ENCODE measurements at regions not wholly inside any gene's neighbourhood (a gene's known extent, or its start where the extent isn't known, plus 50 kb on each side); places are given as distances from the start of the nearest gene placed in this dataset.

GRCh38 chr5:51271261-51271660 lies 112.0 kb upstream of the ISL1 start:
- BruUV-seq (replicated peaks): no TSS peak
- no peaks in the 10 kb centered on the region for H3K9me1 ChIP-seq (replicated peaks; ENCODE audit: control insufficient read depth, extremely low read depth, insufficient read depth, low read length)
- dilution Hi-C loops (cut with MboI; ENCODE audit: extremely low pct_ligation_motif_present, low sequenced_read_pairs): no loop called here
- H3K9me3 ChIP-seq (replicated peaks; ENCODE audit: control insufficient read depth, insufficient read depth, low read length): no peaks in the 10 kb centered on the region
- H3K27me3 ChIP-seq (ENCODE audit: control insufficient read depth in 2 of 2, insufficient read depth in 2 of 2, low read length in 2 of 2): no peaks in the 10 kb centered on the region
- no peak overlapping the region for H3K9ac ChIP-seq (replicated peaks; ENCODE audit: extremely low read depth, insufficient read depth, low read length)
- H2AFZ ChIP-seq (ENCODE audit: low read depth, low read length): no peak overlapping the region
- POLR2A ChIA-PET: no interaction called here
- intact Hi-C loops (cut with micrococcal nuclease): no loop called here
- no peak for TF ChIP-seq MYC (IDR thresholded peaks at IDR 0.05; ENCODE audit: low read depth, low read length)
- TF ChIP-seq FOS (IDR thresholded peaks at IDR 0.05; ENCODE audit: borderline replicate concordance, insufficient read depth, low read length): no peak
- TF ChIP-seq EZH2 (IDR thresholded peaks at IDR 0.05; ENCODE audit: borderline replicate concordance, low read depth, low read length, severe bottlenecking): no peak
- TF ChIP-seq GATA2 (IDR thresholded peaks at IDR 0.05; ENCODE audit: insufficient read depth, insufficient read length, low read depth, low read length): no peak
- no peak for TF ChIP-seq CTCF (IDR thresholded peaks at IDR 0.05; ENCODE audit: extremely low read depth in 1 of 2, insufficient read depth in 1 of 2, low read depth in 1 of 2, low read length in 2 of 2)
- no peak for TF ChIP-seq MAX (IDR thresholded peaks at IDR 0.05; ENCODE audit: insufficient read depth, insufficient read length)
- TF ChIP-seq POLR2A (IDR thresholded peaks at IDR 0.05; ENCODE audit: low read depth, low read length): no peak
- TF ChIP-seq POLR2AphosphoS5 (IDR thresholded peaks at IDR 0.05; ENCODE audit: insufficient read depth, low read depth, low read length): no peak
- TF ChIP-seq JUN (IDR thresholded peaks at IDR 0.05; ENCODE audit: borderline replicate concordance, insufficient read depth, insufficient read length, low read depth): no peak
- H3K27ac ChIP-seq (ENCODE audit: insufficient read depth, low read depth, low read length): no peak overlapping the region
- H3K4me2 ChIP-seq (ENCODE audit: insufficient read depth, low read length): no peak overlapping the region
- FAIRE-seq (no peak), DNase-seq (ENCODE audit: low read depth, low spot score) (no peak)
- H4K20me1 ChIP-seq (replicated peaks; ENCODE audit: control insufficient read depth, extremely low read depth, insufficient read depth, low read length): no peaks in the 10 kb centered on the region
- no peaks in the 10 kb centered on the region for H3K36me3 ChIP-seq (ENCODE audit: control insufficient read depth in 2 of 2, extremely low read depth in 1 of 2, insufficient read depth in 2 of 2, low read length in 2 of 2)
- H3K79me2 ChIP-seq (ENCODE audit: control insufficient read depth, insufficient read depth, low read length): no peaks in the 10 kb centered on the region
- CTCF ChIA-PET: no interaction called here
- H3K4me3 ChIP-seq (replicated peaks in 1 of 3; ENCODE audit: insufficient read depth in 1 of 3, low read depth in 1 of 3, low read length in 3 of 3): no peak overlapping the region
- no peaks in the 10 kb centered on the region for H3K4me1 ChIP-seq (ENCODE audit: control insufficient read depth, extremely low read depth, insufficient read depth, low read length)

Data from endothelial cell of umbilical vein (primary cell).